CD4-positive, alpha-beta T cell treated with Interleukin-10 for 1 hour (primary cell): ENCODE measurements at regions not wholly inside any gene's neighbourhood (a gene's known extent, or its start where the extent isn't known, plus 50 kb on each side); places are given as distances from the start of the nearest gene placed in this dataset.

ENCODE experiments used
- DNase-seq: peaks from one replicate; pipeline ENCODE4 v3.0.0-alpha.2; 2020

DNA sequence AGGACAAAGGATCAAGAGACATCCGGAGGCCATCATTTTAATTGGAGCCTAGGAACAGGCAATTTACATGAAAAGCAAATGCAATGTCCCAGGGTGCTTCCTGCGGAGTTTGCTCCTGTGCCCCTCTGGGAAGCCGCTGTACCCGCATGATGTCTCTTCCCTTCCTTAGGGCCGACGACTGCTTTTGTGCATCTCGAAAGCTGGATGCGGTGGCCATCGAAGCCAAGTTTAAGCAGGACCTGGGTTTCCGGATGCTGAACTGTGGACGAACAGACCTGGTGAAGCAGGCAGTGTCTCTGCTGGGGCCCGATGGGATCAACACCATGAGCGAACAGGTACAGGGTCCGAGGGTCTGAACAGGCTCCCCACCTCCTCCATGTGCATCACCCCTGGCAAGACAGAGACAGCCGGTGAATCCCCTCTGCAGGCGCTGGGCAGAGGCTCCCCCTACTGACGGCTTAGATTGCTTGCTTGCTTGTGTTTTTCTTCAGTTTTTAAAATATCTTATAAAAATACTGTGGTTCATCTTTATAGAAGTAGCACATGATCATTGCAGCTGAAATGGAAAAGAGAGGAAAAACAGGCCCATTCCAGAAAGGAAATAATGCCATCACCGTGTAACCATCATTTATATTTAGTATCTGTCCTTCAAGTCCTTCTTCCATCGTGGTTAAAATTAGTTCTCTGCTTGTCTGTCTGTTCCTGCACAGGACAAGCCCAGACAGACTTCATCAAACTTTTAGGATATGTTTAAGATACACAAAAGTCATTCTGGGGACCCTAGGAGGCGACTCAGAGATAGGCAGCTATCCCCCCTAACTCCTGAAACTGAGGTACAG lies 75.4 kb upstream of the PWP1 start:
- DNase-seq = no peak

DNA sequence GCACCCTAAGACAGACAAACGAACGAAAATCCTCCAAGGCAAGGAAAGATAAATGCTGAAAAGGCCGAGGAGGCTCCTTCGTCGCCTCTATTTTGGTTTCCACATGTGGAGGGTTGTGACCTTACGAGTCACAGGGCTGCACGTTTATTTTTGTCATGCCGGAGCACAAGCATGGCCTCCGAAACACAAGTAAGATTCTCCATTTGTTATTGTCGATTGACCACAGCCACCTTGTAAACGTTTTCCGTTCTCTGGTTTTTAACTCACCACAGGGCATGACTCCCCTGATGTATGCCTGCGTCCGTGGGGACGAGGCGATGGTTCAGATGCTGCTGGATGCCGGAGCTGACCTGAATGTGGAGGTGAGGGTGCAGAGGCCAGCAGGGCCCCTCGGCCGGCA lies 73.1 kb upstream of the PWP1 start:
- DNase-seq = no peak

DNA sequence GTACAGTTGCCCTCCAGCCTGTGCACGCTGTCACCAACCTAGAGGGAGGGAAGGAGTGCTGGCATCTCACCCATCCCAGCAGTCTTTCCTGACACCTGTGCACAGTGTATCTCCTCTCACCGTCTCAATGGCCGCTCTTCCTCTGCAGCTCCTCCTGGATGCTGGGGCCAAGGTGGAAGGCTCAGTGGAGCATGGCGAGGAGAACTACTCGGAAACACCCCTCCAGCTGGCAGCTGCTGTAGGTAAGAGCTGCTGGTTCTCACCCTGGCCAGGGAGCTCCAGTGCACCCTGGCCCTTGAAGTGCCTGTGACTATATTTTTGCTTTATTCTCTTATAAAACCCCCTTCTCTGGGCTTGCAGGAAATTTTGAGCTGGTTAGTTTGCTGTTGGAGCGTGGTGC lies 68.7 kb upstream of the PWP1 start:
- no peak for DNase-seq

DNA sequence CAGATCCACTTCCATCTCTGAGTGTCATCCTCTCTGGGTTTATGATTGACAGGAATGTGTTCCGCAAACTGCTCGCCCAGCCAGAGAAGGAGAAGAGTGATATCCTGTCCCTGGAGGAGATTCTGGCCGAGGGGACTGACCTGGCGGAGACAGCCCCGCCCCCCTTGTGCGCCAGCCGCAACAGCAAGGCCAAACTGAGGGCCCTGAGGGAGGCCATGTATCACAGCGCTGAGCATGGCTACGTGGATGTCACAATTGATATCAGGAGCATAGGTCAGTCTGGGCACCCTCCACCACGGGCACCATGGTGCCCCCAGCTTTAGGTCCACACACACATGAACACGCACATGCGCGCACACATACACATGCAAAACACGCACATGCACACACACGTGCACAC lies 67.5 kb upstream of the PWP1 start:
- DNase-seq = no peak

DNA sequence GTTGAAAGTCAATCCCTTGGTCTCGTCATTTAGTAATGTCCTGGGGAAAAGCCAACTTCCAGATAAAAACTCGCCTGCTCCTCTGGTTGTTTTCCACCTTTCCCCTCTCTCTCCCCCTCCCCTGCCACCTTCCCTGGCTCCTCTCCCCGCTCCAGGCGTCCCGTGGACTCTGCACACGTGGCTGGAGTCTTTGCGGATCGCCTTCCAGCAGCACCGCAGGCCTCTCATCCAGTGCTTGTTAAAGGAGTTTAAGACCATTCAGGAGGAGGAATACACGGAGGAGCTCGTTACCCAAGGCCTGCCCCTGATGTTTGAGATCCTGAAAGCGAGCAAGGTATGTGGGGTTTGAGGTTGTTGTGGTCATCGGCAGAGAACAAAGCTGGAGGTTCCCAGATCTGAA lies 65.8 kb upstream of the PWP1 start:
- no peak for DNase-seq

DNA sequence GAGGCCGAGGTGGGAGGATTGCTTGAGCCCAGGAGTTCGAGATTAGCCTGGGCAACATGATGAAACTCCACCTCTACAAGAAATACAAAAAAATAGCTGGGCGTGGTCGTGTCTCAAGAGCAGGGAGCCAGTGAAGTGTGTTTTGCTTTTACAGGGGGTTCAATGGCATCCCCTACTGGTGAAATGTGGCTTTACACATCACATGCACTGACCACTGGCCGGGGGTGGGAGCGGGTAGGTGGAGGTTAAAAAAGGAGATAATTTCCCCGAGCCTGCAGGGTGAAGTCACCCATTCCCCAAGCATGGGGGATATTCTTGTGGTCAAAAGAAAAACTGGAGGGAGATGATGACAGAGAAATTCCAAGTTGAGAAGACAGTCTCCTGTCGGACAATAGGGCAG lies 63.6 kb upstream of the PWP1 start:
- DNase-seq = no peak

DNA sequence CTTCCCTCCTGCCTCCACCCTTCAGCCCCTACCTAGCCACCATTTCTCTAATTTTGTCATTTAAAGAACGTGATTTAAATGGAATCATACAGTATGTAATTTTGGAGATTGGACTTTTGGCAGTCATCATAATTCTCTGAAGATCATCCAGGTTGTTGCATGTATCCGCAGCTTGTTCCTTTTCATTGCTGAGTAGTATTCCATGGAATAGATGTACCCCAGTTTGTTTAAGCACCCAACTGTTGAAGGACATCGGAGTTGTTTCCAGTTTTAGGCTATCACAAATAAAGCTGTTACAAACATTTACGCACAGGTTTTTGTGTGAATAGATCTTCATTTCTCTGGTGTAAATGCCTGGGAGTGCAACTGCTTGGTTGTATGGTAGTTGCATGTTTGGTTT lies 61.1 kb upstream of the PWP1 start:
- DNase-seq = no peak

DNA sequence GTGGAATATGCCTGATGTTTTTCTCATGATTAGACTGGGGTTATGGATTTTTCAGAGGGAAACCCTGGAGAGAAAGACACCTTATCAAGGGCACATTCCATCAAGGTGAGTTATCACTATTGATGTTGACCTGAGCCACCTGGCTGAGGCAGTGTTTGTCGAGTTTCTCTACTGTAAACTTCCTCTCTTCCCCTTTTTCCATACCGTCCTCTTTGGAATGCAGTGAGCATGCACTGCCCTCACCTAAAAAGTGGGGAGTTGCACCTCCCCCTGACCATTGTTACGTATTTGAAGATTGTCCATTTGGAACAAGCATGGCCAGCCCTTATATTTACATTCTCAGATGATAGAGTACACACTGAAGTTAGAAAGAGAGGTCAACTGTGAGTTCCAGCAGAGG lies 53.9 kb upstream of the PWP1 start:
- no peak for DNase-seq

DNA sequence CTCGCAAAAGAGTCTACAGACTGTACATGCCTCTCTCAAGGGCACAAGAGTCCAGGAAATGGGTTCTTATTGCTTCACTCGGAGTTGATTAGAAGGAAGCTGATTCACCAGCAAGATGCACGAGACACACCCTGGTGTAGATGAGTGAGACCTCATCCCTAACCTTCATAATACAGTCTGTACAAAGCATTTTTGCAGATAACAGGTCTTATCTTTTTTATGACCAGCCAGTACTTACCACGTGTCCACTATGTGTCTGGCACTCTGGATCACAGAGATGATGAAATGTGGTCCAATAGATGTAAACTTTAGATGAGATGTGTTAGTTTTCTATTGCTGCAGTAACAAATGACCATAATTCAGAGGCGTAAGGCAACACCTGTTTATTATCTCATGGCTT lies 53.4 kb upstream of the PWP1 start:
- DNase-seq = no peak

DNA sequence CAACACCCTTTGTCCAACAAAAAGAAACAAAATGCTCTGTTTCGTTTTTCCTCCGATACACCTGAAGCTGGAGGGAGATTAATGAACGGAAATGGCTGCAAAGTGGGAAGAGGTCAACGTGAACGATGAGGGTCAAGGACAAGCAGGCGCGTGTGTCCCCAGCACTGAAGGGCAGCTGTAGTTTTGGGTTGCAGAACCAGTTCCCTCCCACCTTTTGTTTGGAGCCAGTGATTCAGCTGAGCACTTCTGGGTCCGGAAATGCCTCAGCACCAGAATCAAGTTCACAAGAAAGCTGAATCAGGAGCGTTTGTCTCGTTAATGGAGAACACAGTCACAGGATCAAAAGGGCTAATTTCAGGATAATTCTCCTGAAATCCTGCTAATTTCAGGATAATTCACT lies 51.1 kb upstream of the PWP1 start:
- no peak for DNase-seq

DNA sequence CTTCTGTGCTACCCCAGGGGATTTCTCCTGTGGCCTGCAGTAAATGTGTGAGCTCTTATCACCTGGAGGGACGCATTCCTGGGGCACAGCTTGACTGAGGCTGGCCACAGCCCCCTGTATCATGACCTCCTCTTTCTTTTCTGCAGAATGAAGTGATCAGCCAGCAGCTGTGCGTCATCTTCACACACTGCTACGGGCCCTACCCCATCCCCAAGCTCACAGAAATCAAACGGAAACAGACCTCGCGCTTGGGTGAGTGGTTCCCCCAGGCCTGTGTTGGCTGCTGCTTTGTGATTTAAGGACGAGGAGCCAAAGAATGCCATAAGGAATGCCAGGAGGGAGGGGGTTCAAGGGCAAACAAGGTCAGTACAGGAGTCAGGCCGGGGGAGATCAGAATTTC lies 50.5 kb upstream of the PWP1 start:
- no peak for DNase-seq
